Sigmoid colon (tissue), 3 donors: ENCODE measurements at regions not wholly inside any gene's neighbourhood (a gene's known extent, or its start where the extent isn't known, plus 50 kb on each side); places are given as distances from the start of the nearest gene placed in this dataset.

ENCODE experiments used
- CTCF ChIP-seq, 4 experiments: fragments of 450-650 bp in 3 of 4; fragments of 200-600 bp in 1 of 4; IDR thresholded peaks; one replicate each; pipeline ENCODE4 v1.5.1; 2016 to 2019; ENCODE audit warnings: antibody characterized with exemption in 4 of 4, mild to moderate bottlenecking in 3 of 4, moderate library complexity in 2 of 4
- POLR2A ChIP-seq, 2 donors: fragments of 450-650 bp; IDR thresholded peaks; one replicate each; pipeline ENCODE4 v1.6.1; 2016; ENCODE audit warnings: antibody characterized with exemption in 2 of 2, mild to moderate bottlenecking in 2 of 2, moderate library complexity in 2 of 2

- TF ChIP-seq CTCF (IDR thresholded peaks at IDR 0.05) (no peak), POLR2A (IDR thresholded peaks at IDR 0.05) (no peak)
These were observed 113.5 kb downstream of the CNTN3 start for GRCh38 chr3:74501007-74501406.
